Esophagus muscularis mucosa (tissue), 4 donors: ENCODE measurements at regions not wholly inside any gene's neighbourhood (a gene's known extent, or its start where the extent isn't known, plus 50 kb on each side); places are given as distances from the start of the nearest gene placed in this dataset.
"Not testable (repeated sequence)": the region's sequence is repeated elsewhere in the genome, so short reads cannot be mapped to it uniquely, and the experiment has no call there.

Experiments used
- DNase-seq: peaks from one replicate; pipeline ENCODE4 v3.0.0-alpha.2; 2017; ENCODE audit errors: extremely low spot score
- H3K27ac ChIP-seq, 4 donors: fragments of 200-600 bp; sonication (generic); replicated peaks in 1 of 4; 1 replicate in 3 of 4; 2 replicates in 1 of 4; pipeline ENCODE4 v1.5.1; 2016 to 2019; ENCODE audit warnings: mild to moderate bottlenecking in 1 of 4
- H3K27me3 ChIP-seq, 4 donors: fragments of 200-600 bp; sonication (generic); one replicate each; pipeline versions ENCODE4 v1.5.1 to v1.6.0; 2016 to 2019
- H3K36me3 ChIP-seq, 4 donors: fragments of 200-600 bp; sonication (generic); one replicate each; pipeline ENCODE4 v1.5.1; 2016 to 2019
- H3K4me1 ChIP-seq, 4 donors: fragments of 200-600 bp; sonication (generic); one replicate each; pipeline ENCODE4 v1.5.1; 2016 to 2019
- H3K4me3 ChIP-seq, 4 donors: fragments of 200-600 bp; sonication (generic); 1 replicate in 2 of 4; 2 replicates in 2 of 4; pipeline ENCODE4 v1.5.1; 2016 to 2019; ENCODE audit warnings: mild to moderate bottlenecking in 4 of 4, moderate library complexity in 1 of 4
- H3K9me3 ChIP-seq, 4 donors: fragments of 200-600 bp; sonication (generic); 1 replicate in 3 of 4; 2 replicates in 1 of 4; pipeline ENCODE4 v1.5.1; 2016 to 2019
- EP300 ChIP-seq: sonication (generic); formaldehyde crosslinking; IDR thresholded peaks from one replicate; pipeline ENCODE4 v1.6.1; 2017; ENCODE audit warnings: antibody characterized with exemption
- POLR2A ChIP-seq: fragments of 450-650 bp; IDR thresholded peaks from one replicate; pipeline ENCODE4 v1.6.1; 2017; ENCODE audit warnings: antibody characterized with exemption, moderate library complexity, mild to moderate bottlenecking, low read depth
- POLR2AphosphoS5 ChIP-seq, 2 donors: sonication (generic); formaldehyde crosslinking; IDR thresholded peaks; one replicate each; pipeline ENCODE4 v1.6.1; 2017; ENCODE audit warnings: antibody characterized with exemption in 2 of 2
- WGBS: methylation state at CpG from one replicate; pipeline ENCODE4 v1.1.5; 2018; 5-methylcytosine and 5-hydroxymethylcytosine counted together
- intact Hi-C: fragments of 100-400 bp; cut with DNase I; formaldehyde crosslinking; loops from one replicate; pipeline ENCODE4 v1.15.1; 2023
- TF ChIP-seq, protein P1 (sequence below), 3 experiments: fragments of 200-600 bp in 2 of 3; fragments of 450-650 bp in 1 of 3; sonication (generic) in 2 of 3; IDR thresholded peaks; one replicate each; pipeline ENCODE4 v1.5.1; 2017 to 2019; ENCODE audit warnings: antibody characterized with exemption in 3 of 3, mild to moderate bottlenecking in 2 of 3, moderate library complexity in 1 of 3

DNA sequence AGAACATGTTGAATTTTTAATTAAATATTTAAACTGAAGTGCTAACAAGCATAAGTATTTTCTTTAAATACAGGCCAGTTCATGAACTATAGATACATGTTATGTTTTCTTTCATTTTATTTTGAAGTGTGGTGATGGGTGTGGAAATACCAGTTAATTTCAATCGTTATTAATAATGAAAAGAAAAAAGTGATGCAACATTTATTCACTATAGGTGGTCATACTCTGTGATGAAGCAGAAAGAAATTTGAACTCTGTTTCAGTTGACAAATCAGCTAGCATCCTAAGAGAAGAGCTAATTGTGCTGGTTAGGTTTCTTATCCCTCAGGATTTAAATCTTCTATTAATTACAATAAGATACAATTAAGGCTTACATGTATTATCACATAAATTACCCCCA, 795.1 kb upstream of the DDX18 start:
- TF ChIP-seq, protein P1, sequence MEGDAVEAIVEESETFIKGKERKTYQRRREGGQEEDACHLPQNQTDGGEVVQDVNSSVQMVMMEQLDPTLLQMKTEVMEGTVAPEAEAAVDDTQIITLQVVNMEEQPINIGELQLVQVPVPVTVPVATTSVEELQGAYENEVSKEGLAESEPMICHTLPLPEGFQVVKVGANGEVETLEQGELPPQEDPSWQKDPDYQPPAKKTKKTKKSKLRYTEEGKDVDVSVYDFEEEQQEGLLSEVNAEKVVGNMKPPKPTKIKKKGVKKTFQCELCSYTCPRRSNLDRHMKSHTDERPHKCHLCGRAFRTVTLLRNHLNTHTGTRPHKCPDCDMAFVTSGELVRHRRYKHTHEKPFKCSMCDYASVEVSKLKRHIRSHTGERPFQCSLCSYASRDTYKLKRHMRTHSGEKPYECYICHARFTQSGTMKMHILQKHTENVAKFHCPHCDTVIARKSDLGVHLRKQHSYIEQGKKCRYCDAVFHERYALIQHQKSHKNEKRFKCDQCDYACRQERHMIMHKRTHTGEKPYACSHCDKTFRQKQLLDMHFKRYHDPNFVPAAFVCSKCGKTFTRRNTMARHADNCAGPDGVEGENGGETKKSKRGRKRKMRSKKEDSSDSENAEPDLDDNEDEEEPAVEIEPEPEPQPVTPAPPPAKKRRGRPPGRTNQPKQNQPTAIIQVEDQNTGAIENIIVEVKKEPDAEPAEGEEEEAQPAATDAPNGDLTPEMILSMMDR (IDR thresholded peaks at IDR 0.05) = no peak
- no peak for TF ChIP-seq POLR2A
- TF ChIP-seq EP300 = no peak
- no peak for TF ChIP-seq POLR2AphosphoS5 (IDR thresholded peaks at IDR 0.05)
- no peaks in the 10 kb centered on the region for H3K36me3 ChIP-seq
- H3K27me3 ChIP-seq = no peaks in the 10 kb centered on the region
- 70% methylated on average over 1 of the region's 1 CpG for WGBS
- intact Hi-C loops = no loop called here
- H3K9me3 ChIP-seq = no peaks in the 10 kb centered on the region
- H3K4me1 ChIP-seq = no peaks in the 10 kb centered on the region
- DNase-seq = no peak
- H3K4me3 ChIP-seq = no peak overlapping the region
- H3K27ac ChIP-seq = no peak overlapping the region

DNA sequence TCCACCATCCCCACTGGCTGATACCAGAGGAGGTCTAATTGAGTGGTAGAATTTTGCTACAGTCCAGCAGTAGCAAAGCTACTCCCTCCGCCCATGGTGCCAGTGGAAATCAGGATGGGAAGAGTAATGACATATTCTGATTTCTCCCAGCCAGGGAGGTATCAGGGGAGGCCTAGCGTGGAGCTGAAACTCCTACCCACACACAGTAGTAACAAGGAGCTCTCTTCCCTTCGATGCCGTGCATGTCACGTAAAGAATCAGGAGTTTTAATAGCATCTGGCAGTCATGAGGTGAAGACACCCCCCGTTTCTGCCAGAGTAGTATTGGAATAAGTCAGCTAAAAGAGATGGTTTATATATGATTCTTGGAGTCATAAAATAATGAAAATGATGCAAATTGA, 786.8 kb upstream of the DDX18 start:
- no peaks in the 10 kb centered on the region for H3K27me3 ChIP-seq

DNA sequence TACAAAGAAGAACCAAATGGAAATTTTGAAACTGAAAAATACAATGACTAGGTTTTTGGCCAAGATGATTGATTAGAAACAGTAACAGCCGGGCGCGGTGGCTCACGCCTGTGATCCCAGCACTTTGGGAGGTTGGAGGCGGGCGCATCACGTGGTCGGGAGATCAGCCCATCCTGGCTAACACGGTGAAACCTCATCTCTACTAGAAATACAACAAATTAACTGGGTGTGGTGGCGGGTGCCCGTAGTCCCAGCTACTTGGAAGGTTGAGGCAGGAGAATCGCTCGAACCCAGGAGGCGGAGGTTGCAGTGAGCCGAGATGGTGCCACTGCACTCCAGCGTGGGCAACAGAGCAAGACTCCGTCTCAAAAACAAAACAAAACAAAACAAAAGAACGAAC, 785.8 kb upstream of the DDX18 start:
- H3K27ac ChIP-seq, H3K36me3 ChIP-seq, H3K9me3 ChIP-seq, DNase-seq, intact Hi-C loops, H3K4me3 ChIP-seq, H3K27me3 ChIP-seq, H3K4me1 ChIP-seq: not testable (repeated sequence)
- 93% methylated on average over 18 of the region's 18 CpGs for WGBS

More for the DNA sequence above, 786.8 kb upstream of the DDX18 start:
- no peaks in the 10 kb centered on the region for H3K9me3 ChIP-seq
- no peaks in the 10 kb centered on the region for H3K36me3 ChIP-seq
- TF ChIP-seq, protein P1 (IDR thresholded peaks at IDR 0.05) = no peak
- TF ChIP-seq EP300 = no peak
- TF ChIP-seq POLR2AphosphoS5 (IDR thresholded peaks at IDR 0.05) = no peak
- no peak for TF ChIP-seq POLR2A
- no peak for DNase-seq
- WGBS = 91% methylated on average over 6 of the region's 6 CpGs
- no peaks in the 10 kb centered on the region for H3K4me1 ChIP-seq
- H3K4me3 ChIP-seq = no peak overlapping the region
- intact Hi-C loops = no loop called here
- H3K27ac ChIP-seq = no peak overlapping the region

DNA sequence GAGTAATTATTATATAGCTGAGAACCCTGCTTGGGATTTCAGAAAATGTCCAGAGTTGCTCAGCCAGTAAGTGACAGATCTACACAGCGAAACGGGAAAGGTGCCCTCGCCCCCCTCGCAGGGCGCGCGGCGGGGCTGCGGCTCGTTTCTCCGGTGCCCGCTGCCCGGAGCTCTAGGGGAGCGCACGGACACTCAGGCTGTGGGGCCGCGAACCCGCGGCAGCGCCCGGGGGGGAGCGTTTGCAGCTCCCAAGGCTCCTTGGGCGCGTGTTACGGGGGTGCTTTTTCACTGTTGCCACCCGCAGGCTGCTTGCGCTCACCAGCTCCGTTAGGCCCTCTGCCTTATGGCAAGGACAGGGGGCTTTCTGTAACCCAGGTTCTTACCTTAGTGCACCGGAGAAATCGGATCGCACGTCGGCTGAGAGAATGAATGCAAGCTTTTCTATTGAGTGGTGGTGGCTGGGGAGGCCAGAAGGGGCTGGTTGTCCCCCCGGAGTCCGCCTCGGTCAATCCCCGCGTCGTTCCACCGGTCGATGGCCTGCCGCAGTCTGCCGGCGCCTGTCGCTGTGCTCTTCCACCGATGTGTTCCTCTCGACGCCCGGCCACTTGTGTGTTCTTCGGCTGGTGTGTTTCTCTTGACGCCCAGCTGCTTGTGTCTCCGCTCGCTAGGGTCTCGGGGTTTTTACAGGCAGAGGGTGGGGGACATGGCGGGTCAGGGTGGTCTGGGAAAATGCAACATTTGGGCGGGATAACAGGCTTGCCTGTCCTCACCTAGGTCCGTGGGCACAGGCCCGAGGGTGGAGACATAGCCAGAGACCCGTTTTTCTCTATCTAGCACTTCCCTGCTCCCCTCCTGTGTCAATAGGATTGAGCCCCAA, 758.8 kb upstream of the DDX18 start:
- Histone ChIP-seq H3K4me3 (no peak overlapping the region), H3K4me1 (no peaks in the 10 kb centered on the region), H3K36me3 (no peaks in the 10 kb centered on the region), H3K27ac (no peak overlapping the region), H3K9me3 (no peaks in the 10 kb centered on the region), H3K27me3 (no peaks in the 10 kb centered on the region)
- 88% methylated on average over 55 of the region's 59 CpGs for WGBS
- intact Hi-C loops = no loop called here
- DNase-seq = no peak
- TF ChIP-seq, protein P1 (IDR thresholded peaks at IDR 0.05) = no peak
- TF ChIP-seq EP300 = no peak
- no peak for TF ChIP-seq POLR2AphosphoS5 (IDR thresholded peaks at IDR 0.05)
- TF ChIP-seq POLR2A = no peak

DNA sequence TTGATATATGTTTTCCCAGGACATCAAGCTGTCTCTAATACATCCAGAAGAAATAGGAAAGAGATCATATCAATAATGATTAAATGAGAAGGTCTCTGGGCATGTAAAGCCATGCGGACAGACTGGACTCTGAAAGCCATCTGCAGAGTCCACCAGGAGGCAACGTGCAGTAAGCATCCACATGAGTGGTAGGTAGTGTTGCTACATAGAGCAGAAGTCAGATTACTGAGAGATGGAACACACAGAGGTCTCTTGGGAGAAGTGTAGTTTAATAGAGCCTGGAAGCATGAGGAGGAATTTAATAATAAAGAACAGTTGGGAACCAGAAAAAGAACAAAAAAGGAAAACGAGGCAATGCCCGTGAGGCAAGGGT, 758.1 kb upstream of the DDX18 start:
- no peaks in the 10 kb centered on the region for H3K9me3 ChIP-seq
- H3K36me3 ChIP-seq = no peaks in the 10 kb centered on the region
- H3K27ac ChIP-seq = no peak overlapping the region
- no peak overlapping the region for H3K4me3 ChIP-seq
- no peaks in the 10 kb centered on the region for H3K4me1 ChIP-seq
- DNase-seq = no peak
- no peaks in the 10 kb centered on the region for H3K27me3 ChIP-seq
- intact Hi-C loops = no loop called here
- TF ChIP-seq POLR2AphosphoS5 (IDR thresholded peaks at IDR 0.05) = no peak
- TF ChIP-seq POLR2A = no peak
- no peak for TF ChIP-seq EP300
- TF ChIP-seq, protein P1 (IDR thresholded peaks at IDR 0.05) = no peak
- 94% methylated on average over 4 of the region's 4 CpGs for WGBS
